ENCODE measurements at regions not wholly inside any gene's neighbourhood (a gene's known extent, or its start where the extent isn't known, plus 50 kb on each side); places are given as distances from the start of the nearest gene placed in this dataset.
"Not testable (repeated sequence)": the region's sequence is repeated elsewhere in the genome, so short reads cannot be mapped to it uniquely, and the experiment has no call there.

DNA sequence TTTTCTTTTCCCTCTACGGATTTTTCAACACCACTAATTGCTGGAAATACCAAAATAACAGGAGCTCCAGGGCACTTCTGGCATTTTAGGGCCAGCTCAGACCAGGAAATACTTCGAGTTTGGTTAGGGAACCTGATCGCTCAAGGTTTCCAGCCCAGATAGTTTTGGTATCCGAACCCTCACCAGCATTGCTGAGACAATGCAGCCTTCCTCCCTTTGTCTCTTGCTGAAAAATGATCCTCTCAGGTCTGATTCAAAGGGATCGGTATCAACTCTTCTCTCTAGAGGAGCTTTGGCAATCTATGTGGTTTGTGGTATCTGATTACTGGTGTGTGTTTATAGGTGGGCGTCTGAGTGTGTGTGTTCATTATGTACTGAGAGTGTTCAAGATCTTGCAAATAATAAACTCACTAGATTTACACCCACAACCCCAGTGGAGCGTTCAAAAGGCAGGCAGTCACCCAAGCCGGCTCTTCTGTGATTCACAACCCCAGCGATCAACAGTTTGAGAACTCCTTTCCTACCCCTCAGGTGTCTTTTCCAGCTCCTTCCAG lies 122.8 kb upstream of the EGFLAM start:
- H2AFZ ChIP-seq (ENCODE audit: low read depth, low read length), result no peak overlapping the region
- H3K4me1 ChIP-seq (ENCODE audit: insufficient read depth, low read length), result no peaks in the 10 kb centered on the region
- no peaks in the 10 kb centered on the region for H3K9me3 ChIP-seq (ENCODE audit: low read length)
- no peak overlapping the region for H3K4me3 ChIP-seq (ENCODE audit: low read length)
- H3K36me3 ChIP-seq (ENCODE audit: insufficient read depth, low read length), result no peaks in the 10 kb centered on the region
- H3K27me3 ChIP-seq (ENCODE audit: insufficient read depth, low read length), result no peaks in the 10 kb centered on the region

DNA sequence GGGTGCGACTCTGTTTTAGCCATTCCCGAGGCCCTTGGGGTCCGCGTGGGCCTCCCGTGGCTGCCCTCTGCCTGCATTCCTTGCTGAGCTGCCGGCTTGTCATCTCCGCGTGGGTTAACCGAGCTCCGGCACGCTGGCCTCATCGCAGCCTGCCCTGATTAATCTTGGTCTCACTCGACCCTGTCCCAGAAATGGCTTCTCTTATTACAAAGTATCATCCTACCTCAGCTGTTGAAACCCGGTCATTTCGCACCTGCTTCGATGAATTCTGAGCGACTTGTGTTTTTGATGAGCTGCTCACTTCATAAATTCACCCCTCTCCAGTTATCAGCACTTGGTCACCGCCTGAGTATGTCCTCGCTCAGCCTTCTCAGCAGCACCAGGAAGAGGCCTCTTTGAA lies 123.5 kb upstream of the EGFLAM start:
- H2AFZ ChIP-seq (ENCODE audit: low read depth, low read length), result no peak overlapping the region
- no peaks in the 10 kb centered on the region for H3K27me3 ChIP-seq (ENCODE audit: insufficient read depth, low read length)
- no peaks in the 10 kb centered on the region for H3K9me3 ChIP-seq (ENCODE audit: low read length)
- no peaks in the 10 kb centered on the region for H3K36me3 ChIP-seq (ENCODE audit: insufficient read depth, low read length)
- no peak overlapping the region for H3K4me3 ChIP-seq (ENCODE audit: low read length)
- no peaks in the 10 kb centered on the region for H3K4me1 ChIP-seq (ENCODE audit: insufficient read depth, low read length)

DNA sequence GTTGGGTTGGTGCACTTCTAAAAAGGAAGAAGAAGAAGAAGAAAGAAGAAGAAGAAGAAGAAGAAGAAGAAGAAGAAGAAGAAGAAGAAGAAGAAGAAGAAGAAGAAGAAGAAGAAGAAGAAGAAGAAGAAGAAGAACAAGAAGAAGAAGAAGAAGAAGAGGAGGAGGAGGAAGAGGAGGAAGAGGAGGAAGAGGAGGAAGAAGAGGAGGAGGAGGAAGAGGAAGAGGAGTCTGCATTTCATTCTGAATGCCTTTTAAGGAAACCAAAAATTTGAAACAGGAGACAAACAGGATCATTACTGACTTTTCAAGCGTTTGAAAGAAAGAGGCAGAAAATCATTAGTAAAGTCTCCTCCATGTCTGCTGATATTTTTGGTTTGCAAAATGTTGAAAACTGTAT lies 124.1 kb upstream of the EGFLAM start:
- not testable (repeated sequence) for H3K9me3 ChIP-seq (ENCODE audit: low read length); H3K27me3 ChIP-seq (ENCODE audit: insufficient read depth, low read length); H3K4me3 ChIP-seq (ENCODE audit: low read length); H3K36me3 ChIP-seq (ENCODE audit: insufficient read depth, low read length); H3K4me1 ChIP-seq (ENCODE audit: insufficient read depth, low read length); H2AFZ ChIP-seq (ENCODE audit: low read depth, low read length)

DNA sequence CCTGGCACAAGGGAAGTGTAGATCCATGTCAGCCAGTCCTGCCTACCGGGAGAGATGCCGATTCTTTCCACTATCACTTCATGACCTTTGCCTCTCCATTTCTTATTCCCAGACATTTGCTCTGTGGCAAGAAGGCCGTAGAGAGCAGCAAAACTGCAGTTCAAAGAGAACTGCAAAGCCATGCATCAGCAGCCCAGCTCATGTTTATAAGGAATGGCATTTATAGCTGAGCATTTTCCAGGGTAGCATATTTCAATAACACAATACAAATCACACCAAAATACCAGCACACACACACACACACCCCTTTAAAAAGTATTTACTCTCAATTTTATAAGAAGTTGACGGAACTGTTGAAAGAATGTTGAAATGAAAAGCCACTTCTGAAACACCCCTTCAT lies 126.7 kb upstream of the EGFLAM start:
- H3K4me3 ChIP-seq (ENCODE audit: low read length), result no peak overlapping the region
- H3K9me3 ChIP-seq (ENCODE audit: low read length), result no peaks in the 10 kb centered on the region
- H2AFZ ChIP-seq (ENCODE audit: low read depth, low read length), result no peak overlapping the region
- H3K4me1 ChIP-seq (ENCODE audit: insufficient read depth, low read length), result no peaks in the 10 kb centered on the region
- H3K36me3 ChIP-seq (ENCODE audit: insufficient read depth, low read length), result no peaks in the 10 kb centered on the region
- no peaks in the 10 kb centered on the region for H3K27me3 ChIP-seq (ENCODE audit: insufficient read depth, low read length)

- H3K36me3 ChIP-seq (ENCODE audit: insufficient read depth, low read length), result no peaks in the 10 kb centered on the region
- no peaks in the 10 kb centered on the region for H3K27me3 ChIP-seq (ENCODE audit: insufficient read depth, low read length)
- no peaks in the 10 kb centered on the region for H3K9me3 ChIP-seq (ENCODE audit: low read length)
- no peaks in the 10 kb centered on the region for H3K4me1 ChIP-seq (ENCODE audit: insufficient read depth, low read length)
- no peak overlapping the region for H2AFZ ChIP-seq (ENCODE audit: low read depth, low read length)
- H3K4me3 ChIP-seq (ENCODE audit: low read length), result no peak overlapping the region
Observed at GRCh38 chr5:38124321-38124720, 134.0 kb upstream of the EGFLAM start.

DNA sequence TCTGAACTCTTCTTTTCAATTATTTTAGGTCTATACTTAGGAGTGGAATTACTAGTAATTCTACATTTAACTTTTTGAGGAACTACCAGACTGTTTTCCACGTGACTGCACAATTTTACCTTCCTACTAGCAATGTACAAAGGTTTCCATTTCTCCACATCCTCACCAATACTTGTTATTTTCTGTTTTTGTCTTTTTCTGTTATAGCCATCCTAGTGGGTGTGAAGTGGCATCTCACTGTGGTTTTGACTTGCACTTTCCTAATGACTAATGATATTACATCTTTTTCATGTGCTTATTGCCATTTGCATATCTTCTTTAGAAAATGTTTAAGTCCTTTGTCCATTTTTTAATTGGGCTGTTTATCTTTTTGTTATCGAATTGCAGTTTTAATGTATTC lies 136.9 kb upstream of the EGFLAM start:
- H3K36me3 ChIP-seq (ENCODE audit: insufficient read depth, low read length), result no peaks in the 10 kb centered on the region
- H3K9me3 ChIP-seq (ENCODE audit: low read length), result no peaks in the 10 kb centered on the region

GRCh38 chr5:38119836-38120235 lies 138.5 kb upstream of the EGFLAM start:
- Histone ChIP-seq H3K36me3 (ENCODE audit: insufficient read depth, low read length) (no peaks in the 10 kb centered on the region), H3K27me3 (ENCODE audit: insufficient read depth, low read length) (no peaks in the 10 kb centered on the region), H3K4me3 (ENCODE audit: low read length) (no peak overlapping the region), H3K4me1 (ENCODE audit: insufficient read depth, low read length) (no peaks in the 10 kb centered on the region), H3K9me3 (ENCODE audit: low read length) (no peaks in the 10 kb centered on the region), H2AFZ (ENCODE audit: low read depth, low read length) (no peak overlapping the region)

More for the DNA sequence above, 136.9 kb upstream of the EGFLAM start:
- Histone ChIP-seq H2AFZ (ENCODE audit: low read depth, low read length) (no peak overlapping the region), H3K4me1 (ENCODE audit: insufficient read depth, low read length) (no peaks in the 10 kb centered on the region), H3K27me3 (ENCODE audit: insufficient read depth, low read length) (no peaks in the 10 kb centered on the region), H3K4me3 (ENCODE audit: low read length) (no peak overlapping the region)

DNA sequence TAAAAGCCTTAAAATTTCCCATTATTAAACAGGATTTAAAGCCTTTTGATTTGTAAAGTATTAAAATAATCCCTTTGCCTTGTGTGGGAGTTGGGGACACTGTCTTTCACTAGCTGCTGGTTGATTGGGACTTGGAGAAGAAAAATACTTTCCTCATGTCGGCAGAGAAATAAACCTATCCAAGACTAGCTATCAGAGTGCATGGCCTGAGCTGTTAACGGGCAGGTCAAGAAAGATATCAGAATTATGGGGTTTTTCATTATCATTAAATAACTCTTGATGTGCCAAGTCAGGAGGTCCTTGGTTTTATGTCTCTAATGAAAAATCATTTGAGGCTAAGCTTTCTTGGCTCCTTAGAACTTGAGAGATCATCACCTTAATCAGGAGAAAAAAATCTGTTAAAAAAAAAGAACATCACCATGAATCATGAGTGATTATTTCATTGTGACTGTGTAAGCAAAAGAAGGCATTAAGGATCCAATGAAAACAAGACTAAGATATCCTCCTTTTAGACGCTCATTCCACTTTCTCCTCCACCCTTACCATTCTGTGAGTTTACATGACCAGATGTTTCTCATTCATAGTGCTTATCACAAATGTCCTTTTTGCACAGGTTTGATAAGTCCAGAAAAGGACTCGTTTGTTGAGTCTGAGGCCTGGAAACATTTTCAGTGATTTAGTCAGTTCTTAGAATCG lies 140.4 kb upstream of the EGFLAM start:
- Histone ChIP-seq H3K4me1 (ENCODE audit: insufficient read depth, low read length) (no peaks in the 10 kb centered on the region), H3K36me3 (ENCODE audit: insufficient read depth, low read length) (no peaks in the 10 kb centered on the region), H3K4me3 (ENCODE audit: low read length) (no peak overlapping the region), H2AFZ (ENCODE audit: low read depth, low read length) (no peak overlapping the region), H3K27me3 (ENCODE audit: insufficient read depth, low read length) (no peaks in the 10 kb centered on the region), H3K9me3 (ENCODE audit: low read length) (no peaks in the 10 kb centered on the region)

DNA sequence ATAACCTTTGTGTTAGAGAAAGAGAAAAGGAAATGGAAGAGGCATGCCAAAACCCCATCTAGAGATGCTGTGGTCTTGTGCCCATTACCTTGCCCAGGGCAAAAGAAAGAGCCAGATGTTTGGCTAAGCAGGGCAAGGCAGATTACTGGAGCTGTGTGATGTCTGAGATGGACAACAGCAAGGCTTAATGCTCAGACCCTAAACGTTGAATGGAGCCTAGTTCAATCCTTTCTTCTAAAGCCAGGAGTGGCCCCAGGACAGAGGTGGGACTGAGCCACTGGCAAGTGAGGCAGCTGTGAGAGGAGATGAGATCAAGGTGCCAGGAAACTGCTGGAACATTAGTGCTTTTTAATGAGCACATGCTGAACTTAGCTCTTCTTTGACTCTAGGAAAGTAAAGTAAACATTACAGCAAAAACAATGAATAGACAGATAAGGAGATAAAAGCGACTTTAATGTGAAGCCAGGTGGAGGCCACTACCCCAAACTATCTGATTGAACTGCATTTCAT lies 143.0 kb upstream of the EGFLAM start:
- Histone ChIP-seq H2AFZ (ENCODE audit: low read depth, low read length) (no peak overlapping the region), H3K36me3 (ENCODE audit: insufficient read depth, low read length) (no peaks in the 10 kb centered on the region), H3K27me3 (ENCODE audit: insufficient read depth, low read length) (no peaks in the 10 kb centered on the region), H3K4me1 (ENCODE audit: insufficient read depth, low read length) (no peaks in the 10 kb centered on the region), H3K9me3 (ENCODE audit: low read length) (no peaks in the 10 kb centered on the region), H3K4me3 (ENCODE audit: low read length) (no peak overlapping the region)

DNA sequence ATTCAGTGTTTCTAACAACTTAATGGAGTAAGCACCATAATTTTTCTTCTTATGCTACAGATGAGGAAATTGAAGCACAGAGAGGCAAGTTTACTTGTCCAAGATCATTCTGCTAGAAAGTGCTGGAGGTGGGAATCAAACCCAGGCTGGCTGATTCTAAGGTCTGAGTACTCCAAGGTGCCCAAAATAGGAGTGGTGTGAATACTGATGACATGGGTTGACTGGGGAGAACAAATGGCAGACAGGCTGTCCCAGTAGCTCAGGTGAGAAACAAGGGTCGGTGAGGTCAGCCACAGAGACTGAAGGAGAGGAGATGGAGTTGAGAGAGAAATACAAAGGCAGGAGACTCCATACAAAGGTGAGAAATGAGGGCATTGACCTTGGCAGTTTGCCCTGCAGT lies 144.5 kb upstream of the EGFLAM start:
- Histone ChIP-seq H3K36me3 (ENCODE audit: insufficient read depth, low read length) (no peaks in the 10 kb centered on the region), H3K27me3 (ENCODE audit: insufficient read depth, low read length) (no peaks in the 10 kb centered on the region), H3K4me3 (ENCODE audit: low read length) (no peak overlapping the region), H3K9me3 (ENCODE audit: low read length) (no peaks in the 10 kb centered on the region), H2AFZ (ENCODE audit: low read depth, low read length) (no peak overlapping the region), H3K4me1 (ENCODE audit: insufficient read depth, low read length) (no peaks in the 10 kb centered on the region)

- Histone ChIP-seq H2AFZ (ENCODE audit: low read depth, low read length) (no peak overlapping the region), H3K4me3 (ENCODE audit: low read length) (no peak overlapping the region), H3K27me3 (ENCODE audit: insufficient read depth, low read length) (no peaks in the 10 kb centered on the region), H3K36me3 (ENCODE audit: insufficient read depth, low read length) (no peaks in the 10 kb centered on the region), H3K9me3 (ENCODE audit: low read length) (no peaks in the 10 kb centered on the region), H3K4me1 (ENCODE audit: insufficient read depth, low read length) (no peaks in the 10 kb centered on the region)
Observed at GRCh38 chr5:38113456-38113855, 144.9 kb upstream of the EGFLAM start.

GRCh38 chr5:38112938-38113337 lies 145.4 kb upstream of the EGFLAM start:
- Histone ChIP-seq H3K4me1 (ENCODE audit: insufficient read depth, low read length) (no peaks in the 10 kb centered on the region), H3K36me3 (ENCODE audit: insufficient read depth, low read length) (no peaks in the 10 kb centered on the region), H3K4me3 (ENCODE audit: low read length) (no peak overlapping the region), H2AFZ (ENCODE audit: low read depth, low read length) (no peak overlapping the region), H3K9me3 (ENCODE audit: low read length) (no peaks in the 10 kb centered on the region), H3K27me3 (ENCODE audit: insufficient read depth, low read length) (no peaks in the 10 kb centered on the region)

GRCh38 chr5:38110130-38110529 lies 148.2 kb upstream of the EGFLAM start:
- Histone ChIP-seq H3K36me3 (ENCODE audit: insufficient read depth, low read length) (no peaks in the 10 kb centered on the region), H3K27me3 (ENCODE audit: insufficient read depth, low read length) (no peaks in the 10 kb centered on the region), H3K9me3 (ENCODE audit: low read length) (no peaks in the 10 kb centered on the region), H2AFZ (ENCODE audit: low read depth, low read length) (no peak overlapping the region), H3K4me1 (ENCODE audit: insufficient read depth, low read length) (peaks cover 1% of the 10 kb centered on the region), H3K4me3 (ENCODE audit: low read length) (no peak overlapping the region)

DNA sequence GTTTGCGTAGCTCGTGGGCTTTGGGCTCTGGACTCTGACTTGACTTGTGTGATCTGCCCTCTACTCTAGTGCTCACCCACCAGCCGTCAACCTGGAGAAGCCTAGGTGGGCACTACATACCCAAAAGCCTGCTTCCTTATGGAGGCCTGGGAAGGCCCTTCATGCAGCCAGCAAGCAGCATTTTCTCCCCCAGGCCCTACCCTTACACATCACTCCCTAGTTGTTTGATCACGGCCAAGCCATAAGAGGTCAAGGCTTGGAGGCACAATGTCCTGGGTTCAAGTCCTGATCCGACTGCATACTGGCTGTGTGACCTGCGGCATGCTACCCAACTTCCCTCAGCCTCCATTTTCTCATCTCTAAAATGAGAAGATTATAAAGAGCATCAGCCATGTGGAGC lies 151.3 kb upstream of the EGFLAM start:
- Histone ChIP-seq H2AFZ (ENCODE audit: low read depth, low read length) (no peak overlapping the region), H3K36me3 (ENCODE audit: insufficient read depth, low read length) (no peaks in the 10 kb centered on the region), H3K4me1 (ENCODE audit: insufficient read depth, low read length) (peaks cover 12% of the 10 kb centered on the region), H3K9me3 (ENCODE audit: low read length) (no peaks in the 10 kb centered on the region), H3K27me3 (ENCODE audit: insufficient read depth, low read length) (no peaks in the 10 kb centered on the region), H3K4me3 (ENCODE audit: low read length) (no peak overlapping the region)

Data from neuron (in vitro differentiated cells).